B cell (primary cell): ENCODE measurements at regions not wholly inside any gene's neighbourhood (a gene's known extent, or its start where the extent isn't known, plus 50 kb on each side); places are given as distances from the start of the nearest gene placed in this dataset.

ENCODE experiments used
- CTCF ChIP-seq: fragments of 200-600 bp; IDR thresholded peaks from one replicate; pipeline ENCODE4 v1.8.0; 2022; ENCODE audit warnings: antibody characterized with exemption, mild to moderate bottlenecking
- EZH2 ChIP-seq: IDR thresholded peaks from 2 replicates; pipeline ENCODE4 v1.6.1; 2012; ENCODE audit warnings: borderline replicate concordance, low read depth, mild to moderate bottlenecking, moderate library complexity, low read length; ENCODE audit not compliant: insufficient read depth, poor library complexity, severe bottlenecking

DNA sequence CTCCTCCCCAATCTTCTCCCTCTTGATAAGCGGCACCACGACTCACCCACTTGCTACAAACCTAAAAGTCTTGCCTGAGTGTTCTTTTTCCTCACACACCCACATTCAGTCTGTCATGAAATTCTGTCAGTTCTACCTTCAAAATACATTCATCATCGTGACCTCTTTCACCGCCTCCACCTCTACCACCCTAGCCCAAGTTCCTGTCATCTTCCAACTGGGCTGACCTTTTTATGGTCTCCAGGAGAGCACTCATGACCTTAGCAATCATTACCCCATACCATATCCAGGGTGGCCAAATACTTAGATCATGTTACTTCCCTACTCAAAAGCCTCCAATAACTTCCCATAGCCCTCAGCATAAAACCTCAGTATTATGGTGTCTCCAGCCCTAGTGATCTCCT, 110.4 kb upstream of the TSC22D1 start:
- TF ChIP-seq CTCF (no peak), EZH2 (no peak)
